IPS-18c (cell line): ENCODE measurements at regions not wholly inside any gene's neighbourhood (a gene's known extent, or its start where the extent isn't known, plus 50 kb on each side); places are given as distances from the start of the nearest gene placed in this dataset.

ENCODE experiments used
- H3K4me3 ChIP-seq: 2 replicates; pipeline ENCODE4 v1.7.0; 2013; ENCODE audit warnings: low read depth, mild to moderate bottlenecking, low read length, moderate library complexity; ENCODE audit not compliant: insufficient read depth
- H3K9me3 ChIP-seq: one replicate; pipeline ENCODE4 v1.6.1; 2013; ENCODE audit warnings: mild to moderate bottlenecking, low read length, moderate library complexity; ENCODE audit not compliant: control insufficient read depth, insufficient read depth

DNA sequence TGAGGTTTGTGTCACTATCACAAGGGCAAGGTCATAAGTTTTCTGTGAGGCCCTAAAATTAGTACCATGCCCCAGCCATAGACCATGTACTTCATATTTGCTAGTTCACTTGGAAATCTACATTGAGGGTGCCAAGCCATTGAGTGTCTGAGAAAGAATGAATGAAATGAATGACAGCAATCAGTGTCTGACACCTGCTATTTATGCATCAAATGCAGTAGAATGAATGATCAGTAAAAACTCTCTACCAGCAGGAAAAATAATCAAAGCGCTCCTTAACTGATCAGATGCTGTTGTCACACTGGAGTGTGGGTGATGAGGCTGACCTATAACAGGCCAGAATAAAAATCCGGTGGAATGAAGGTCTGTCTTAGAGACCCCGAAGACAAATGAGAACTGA, 467.9 kb upstream of the B3GAT1 start:
- H3K9me3 ChIP-seq, result no peaks in the 10 kb centered on the region
- no peak overlapping the region for H3K4me3 ChIP-seq

DNA sequence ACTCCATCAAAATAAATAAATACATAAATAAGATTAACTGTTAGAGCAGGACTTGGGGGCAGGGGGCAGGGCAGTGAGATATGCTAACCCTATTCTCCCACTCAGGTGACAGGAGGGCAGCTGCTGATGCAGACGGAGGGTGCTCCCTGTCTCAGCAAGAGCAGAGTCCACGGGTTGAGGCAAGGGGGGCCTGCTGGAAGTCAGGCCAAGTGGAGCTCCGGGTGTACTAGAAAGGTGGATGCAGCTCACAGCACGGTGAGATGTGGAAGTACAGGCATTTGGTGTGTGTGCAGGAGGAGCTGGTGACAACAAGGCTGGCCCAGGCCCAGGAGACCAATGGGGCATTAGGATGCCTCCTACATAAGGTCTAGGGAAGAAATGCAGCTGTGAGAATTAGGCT, 467.3 kb upstream of the B3GAT1 start:
- Histone ChIP-seq H3K4me3 (no peak overlapping the region), H3K9me3 (no peaks in the 10 kb centered on the region)

- no peaks in the 10 kb centered on the region for H3K9me3 ChIP-seq
- no peak overlapping the region for H3K4me3 ChIP-seq
These were observed 466.7 kb upstream of the B3GAT1 start for GRCh38 chr11:134878785-134879184.

DNA sequence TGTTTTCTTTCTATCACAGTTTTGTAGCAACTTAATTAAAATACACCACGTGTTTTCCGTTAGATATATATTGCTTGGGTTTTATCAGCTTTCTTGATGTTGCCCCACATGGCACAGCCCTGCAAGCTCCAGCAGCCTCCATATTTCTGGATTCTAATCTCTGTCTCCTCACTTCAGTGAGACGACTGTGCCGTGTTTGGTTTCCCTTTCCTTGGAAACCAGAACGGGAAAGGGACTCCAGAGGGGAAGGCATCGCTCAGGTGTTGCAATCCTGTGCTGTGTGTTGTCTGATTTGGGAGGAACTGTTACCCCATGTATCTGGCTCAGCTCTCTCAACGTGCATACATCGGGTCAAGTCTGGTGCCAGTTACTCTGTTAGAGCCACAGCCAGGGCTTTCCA, 464.2 kb upstream of the B3GAT1 start:
- H3K4me3 ChIP-seq, result no peak overlapping the region
- no peaks in the 10 kb centered on the region for H3K9me3 ChIP-seq

DNA sequence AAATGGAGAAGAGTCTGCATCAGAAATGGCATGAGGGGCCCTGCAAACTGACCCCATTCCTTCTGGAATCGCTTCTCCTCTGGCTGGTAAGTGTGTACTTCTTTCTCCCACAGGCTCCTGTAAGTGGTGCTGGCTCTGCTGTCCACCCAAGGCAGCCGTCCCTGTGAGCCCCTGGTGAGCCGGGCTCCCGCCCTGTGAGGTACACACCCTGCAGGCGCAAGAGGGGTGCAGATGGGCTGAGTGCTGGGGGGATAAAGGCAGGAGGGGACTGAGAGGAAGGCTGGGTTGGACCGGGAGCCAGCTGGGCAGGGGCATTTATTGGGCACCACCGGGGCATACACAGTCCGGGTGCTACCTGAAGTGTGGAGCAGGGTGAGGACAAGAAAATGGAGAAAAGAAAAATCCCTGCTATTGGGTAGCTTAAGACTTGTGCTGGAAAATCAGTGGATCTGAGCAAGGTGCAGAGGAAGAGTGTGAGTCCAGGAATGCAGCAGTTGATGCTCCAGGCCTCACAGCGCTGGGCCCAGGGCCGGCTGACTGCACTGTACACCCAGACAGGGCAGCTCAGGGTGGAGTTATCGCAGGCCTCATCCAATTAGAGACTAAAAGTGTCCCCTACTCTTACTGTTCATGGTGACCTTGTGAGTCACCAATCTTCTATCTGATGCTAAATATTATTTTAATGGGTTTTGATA, 455.1 kb upstream of the B3GAT1 start:
- no peaks in the 10 kb centered on the region for H3K9me3 ChIP-seq
- no peak overlapping the region for H3K4me3 ChIP-seq

DNA sequence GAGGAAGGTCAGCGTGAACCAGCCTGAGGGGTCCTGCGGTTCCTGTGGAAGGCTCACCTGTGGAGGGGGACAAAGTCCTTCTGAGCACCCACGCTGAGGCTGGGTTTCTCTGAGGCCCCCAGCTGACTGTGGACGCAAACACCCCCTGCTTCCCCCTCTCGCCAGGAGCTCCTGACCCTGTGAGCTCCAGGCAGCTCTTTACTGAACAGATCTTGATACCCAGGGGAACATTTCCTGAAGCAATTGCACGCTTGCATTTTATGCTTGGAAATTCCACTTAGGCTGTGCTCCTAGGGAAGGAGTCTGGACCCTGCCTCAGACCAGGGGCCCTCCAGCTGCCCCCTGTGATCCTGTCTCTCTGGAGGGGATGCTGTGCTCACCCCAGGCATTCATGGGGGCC, 454.2 kb upstream of the B3GAT1 start:
- Histone ChIP-seq H3K9me3 (peaks cover 3% of the 10 kb centered on the region), H3K4me3 (no peak overlapping the region)

DNA sequence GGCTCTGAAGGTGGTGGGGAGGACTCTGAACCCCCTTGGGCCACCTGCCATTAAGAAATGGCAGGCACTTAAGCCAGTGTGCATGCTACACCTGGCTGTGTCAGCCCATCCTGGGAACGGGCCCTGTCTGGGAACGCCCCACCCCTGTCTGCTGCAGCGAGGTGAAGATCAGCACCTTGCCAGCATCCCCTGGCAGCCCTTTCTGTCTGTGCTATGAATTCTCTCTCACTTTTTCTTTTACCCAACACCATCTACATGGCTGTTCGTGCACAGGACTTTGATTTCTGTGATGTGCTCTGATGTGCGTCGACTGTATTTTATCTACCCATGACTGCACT, 452.9 kb upstream of the B3GAT1 start:
- Histone ChIP-seq H3K4me3 (no peak overlapping the region), H3K9me3 (peaks cover 3% of the 10 kb centered on the region)

- H3K4me3 ChIP-seq, result no peak overlapping the region
- peaks cover 3% of the 10 kb centered on the region for H3K9me3 ChIP-seq
These were observed 452.4 kb upstream of the B3GAT1 start for GRCh38 chr11:134864233-134864967.

DNA sequence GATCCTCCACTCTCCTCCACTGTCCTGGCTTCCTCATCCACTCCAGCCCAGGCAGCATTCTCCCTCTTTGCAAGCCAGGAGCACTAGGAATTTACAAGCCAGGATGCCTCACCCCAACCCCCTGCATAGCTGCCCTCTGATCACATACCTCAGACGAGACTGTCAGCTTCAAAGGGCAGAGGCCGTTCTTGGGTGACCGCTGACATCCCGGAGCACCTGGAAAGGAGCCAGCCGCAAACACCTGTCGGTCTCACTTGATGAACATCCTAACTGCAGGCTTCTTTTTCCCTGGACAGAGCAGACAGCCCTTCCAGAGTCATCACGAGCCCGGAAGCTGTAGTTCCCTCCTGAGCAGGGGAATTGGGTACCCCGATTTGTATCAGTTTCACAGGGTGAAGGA, 451.3 kb upstream of the B3GAT1 start:
- Histone ChIP-seq H3K4me3 (no peak overlapping the region), H3K9me3 (peaks cover 3% of the 10 kb centered on the region)

GRCh38 chr11:134862587-134863195, 450.6 kb upstream of the B3GAT1 start:
- H3K4me3 ChIP-seq, result no peak overlapping the region
- H3K9me3 ChIP-seq, result peaks cover 3% of the 10 kb centered on the region

DNA sequence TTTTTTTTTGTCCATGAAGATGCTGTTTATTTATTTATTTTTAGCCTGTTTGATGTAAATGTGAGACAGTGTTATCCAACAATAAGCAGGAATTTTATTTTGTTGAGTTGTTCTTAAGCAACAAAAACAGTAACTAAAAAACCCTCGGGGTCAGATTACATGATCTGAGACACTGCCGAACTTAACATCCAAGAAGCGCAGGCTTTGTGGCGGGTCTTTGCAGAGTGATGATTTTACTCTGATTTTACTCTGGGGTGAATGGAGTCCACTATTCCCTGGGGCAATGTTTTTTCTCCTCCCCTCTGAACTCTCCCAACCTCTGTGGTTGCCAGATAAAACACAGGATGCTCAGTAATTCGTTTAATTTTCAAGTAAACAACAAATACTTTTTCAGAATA, 450.1 kb upstream of the B3GAT1 start:
- H3K9me3 ChIP-seq, result peaks cover 3% of the 10 kb centered on the region
- H3K4me3 ChIP-seq, result no peak overlapping the region

- Histone ChIP-seq H3K9me3 (peaks cover 3% of the 10 kb centered on the region), H3K4me3 (no peak overlapping the region)
These were observed 449.6 kb upstream of the B3GAT1 start for GRCh38 chr11:134861490-134862104.

- no peak overlapping the region for H3K4me3 ChIP-seq
- peaks cover 3% of the 10 kb centered on the region for H3K9me3 ChIP-seq
These were observed 446.9 kb upstream of the B3GAT1 start for GRCh38 chr11:134858783-134859480.

DNA sequence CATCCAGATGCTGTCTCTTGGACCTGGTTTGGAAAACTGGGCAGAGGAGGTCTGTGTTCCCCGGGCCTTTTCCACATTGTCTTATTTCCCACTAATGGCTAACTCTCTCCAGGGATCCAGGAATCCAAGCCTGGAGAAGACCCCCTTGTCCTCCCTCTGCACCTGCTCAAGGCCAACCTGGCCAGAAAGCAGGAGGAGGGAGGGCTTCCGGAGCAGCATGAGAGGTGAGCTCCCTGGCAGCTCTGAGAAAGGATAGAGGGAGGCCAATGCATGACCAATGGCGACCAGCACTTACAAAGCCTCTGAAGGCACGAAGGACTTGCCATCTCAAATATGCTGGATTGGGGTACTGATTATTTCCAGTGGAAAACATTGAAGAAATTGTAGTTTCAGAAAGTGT, 445.0 kb upstream of the B3GAT1 start:
- no peak overlapping the region for H3K4me3 ChIP-seq
- peaks cover 3% of the 10 kb centered on the region for H3K9me3 ChIP-seq

- Histone ChIP-seq H3K4me3 (no peak overlapping the region), H3K9me3 (no peaks in the 10 kb centered on the region)
These were observed 444.3 kb upstream of the B3GAT1 start for GRCh38 chr11:134856056-134856971.
